Mucosa of descending colon (tissue), 3 donors: ENCODE measurements at regions not wholly inside any gene's neighbourhood (a gene's known extent, or its start where the extent isn't known, plus 50 kb on each side); places are given as distances from the start of the nearest gene placed in this dataset.

Experiments
- ATAC-seq: fragments of 200-7000 bp; cut with Tn5 transposase; one replicate; pipeline ENCODE4 v1.9.1; 2020; ENCODE audit warnings: mild to moderate bottlenecking, moderate library complexity
- DNase-seq, 3 donors: peaks; one replicate each; pipeline ENCODE4 v3.0.0-alpha.2; 2020
- H3K36me3 ChIP-seq: fragments of 200-600 bp; one replicate; pipeline ENCODE4 v1.8.0; 2021; ENCODE audit warnings: low read depth, mild to moderate bottlenecking
- H3K4me1 ChIP-seq: fragments of 200-600 bp; one replicate; pipeline ENCODE4 v1.8.0; 2021; ENCODE audit warnings: low read depth, mild to moderate bottlenecking
- H3K4me3 ChIP-seq: fragments of 200-600 bp; one replicate; pipeline ENCODE4 v1.8.0; 2021; ENCODE audit warnings: mild to moderate bottlenecking
- H3K9me3 ChIP-seq: fragments of 200-600 bp; one replicate; pipeline ENCODE4 v1.8.0; 2021; ENCODE audit warnings: mild to moderate bottlenecking
- intact Hi-C, 2 donors: fragments of 100-400 bp; cut with DNase I in 1 of 2; cut with micrococcal nuclease in 1 of 2; formaldehyde crosslinking; loops; one replicate each; pipeline versions ENCODE4 v1.11.0 to v1.11.1; 2022; cut with DNase I, micrococcal nuclease
- TF ChIP-seq, protein P1 (sequence below): fragments of 200-600 bp; IDR thresholded peaks from one replicate; pipeline ENCODE4 v1.8.0; 2022; ENCODE audit warnings: antibody characterized with exemption, mild to moderate bottlenecking
- donor health status: DM: no; HTN: no; CAD: no; lungs with moderate emphysema.
- donor health status: DM: no; HTN: no; CAD: no.
- donor health status: DM: no; HTN: yes; CAD: no.

DNA sequence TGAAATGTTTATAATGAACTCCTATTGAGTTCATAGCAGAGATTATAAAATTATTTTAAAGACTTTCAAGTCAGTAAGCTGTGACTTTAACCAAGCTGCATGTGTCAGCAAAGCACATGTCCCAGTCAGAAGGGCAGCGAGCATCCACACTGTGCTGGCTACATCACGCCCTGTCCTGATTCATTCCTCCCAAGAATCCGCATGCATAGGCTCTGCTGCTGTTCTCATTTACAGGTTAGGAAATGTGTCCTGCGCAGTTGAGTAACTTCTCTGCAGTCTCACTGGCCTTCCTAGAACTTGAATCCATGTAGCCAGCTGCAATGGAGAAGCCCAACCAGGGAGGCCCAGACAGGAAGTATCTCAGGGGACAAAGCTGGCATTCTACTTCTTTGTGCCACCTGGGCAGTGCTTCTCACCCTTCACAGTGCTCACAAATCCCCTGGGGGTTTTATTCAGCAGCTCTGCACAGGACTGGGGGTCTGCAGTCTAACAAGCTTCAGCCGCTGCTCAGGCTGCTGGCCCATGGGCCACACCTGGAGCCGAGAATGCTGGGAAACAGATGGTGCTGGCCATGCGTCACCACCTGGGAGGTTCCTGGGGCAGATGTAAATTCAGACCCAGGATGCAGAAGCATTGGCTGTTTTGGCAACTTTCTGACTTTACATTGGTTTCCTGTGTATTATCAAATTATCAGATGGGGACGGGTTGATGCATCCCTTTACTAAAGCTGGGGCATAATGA, 192.8 kb upstream of the GDF10 start:
- no peak for DNase-seq
- H3K4me1 ChIP-seq, result no peaks in the 10 kb centered on the region
- TF ChIP-seq, protein P1, sequence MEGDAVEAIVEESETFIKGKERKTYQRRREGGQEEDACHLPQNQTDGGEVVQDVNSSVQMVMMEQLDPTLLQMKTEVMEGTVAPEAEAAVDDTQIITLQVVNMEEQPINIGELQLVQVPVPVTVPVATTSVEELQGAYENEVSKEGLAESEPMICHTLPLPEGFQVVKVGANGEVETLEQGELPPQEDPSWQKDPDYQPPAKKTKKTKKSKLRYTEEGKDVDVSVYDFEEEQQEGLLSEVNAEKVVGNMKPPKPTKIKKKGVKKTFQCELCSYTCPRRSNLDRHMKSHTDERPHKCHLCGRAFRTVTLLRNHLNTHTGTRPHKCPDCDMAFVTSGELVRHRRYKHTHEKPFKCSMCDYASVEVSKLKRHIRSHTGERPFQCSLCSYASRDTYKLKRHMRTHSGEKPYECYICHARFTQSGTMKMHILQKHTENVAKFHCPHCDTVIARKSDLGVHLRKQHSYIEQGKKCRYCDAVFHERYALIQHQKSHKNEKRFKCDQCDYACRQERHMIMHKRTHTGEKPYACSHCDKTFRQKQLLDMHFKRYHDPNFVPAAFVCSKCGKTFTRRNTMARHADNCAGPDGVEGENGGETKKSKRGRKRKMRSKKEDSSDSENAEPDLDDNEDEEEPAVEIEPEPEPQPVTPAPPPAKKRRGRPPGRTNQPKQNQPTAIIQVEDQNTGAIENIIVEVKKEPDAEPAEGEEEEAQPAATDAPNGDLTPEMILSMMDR, result no peak
- no peaks in the 10 kb centered on the region for H3K36me3 ChIP-seq
- H3K4me3 ChIP-seq, result no peak overlapping the region
- no peak for ATAC-seq
- H3K9me3 ChIP-seq, result no peaks in the 10 kb centered on the region
- intact Hi-C loops, result no loop called here

DNA sequence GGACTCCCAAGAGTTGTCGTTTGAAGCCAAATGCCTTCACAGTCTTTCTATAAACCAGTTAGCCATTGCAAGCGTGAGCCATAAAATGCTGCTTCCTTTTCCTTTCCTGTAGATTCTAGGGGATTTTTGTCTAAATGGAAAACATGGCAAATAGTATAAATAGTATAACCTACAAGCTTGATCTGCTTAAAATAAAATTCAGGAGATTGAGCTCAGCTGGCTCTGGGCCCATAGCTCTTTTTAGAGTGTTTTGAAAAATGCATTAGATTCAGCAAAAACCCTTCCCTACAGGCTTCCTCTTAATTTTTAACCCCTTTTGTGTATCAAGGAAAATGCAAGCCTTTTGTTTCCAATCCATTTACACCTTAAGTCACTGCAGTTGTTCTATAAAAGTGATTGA, 190.1 kb upstream of the GDF10 start:
- DNase-seq (no peak), ATAC-seq (no peak)
- H3K36me3 ChIP-seq, result no peaks in the 10 kb centered on the region
- intact Hi-C loops, result no loop called here
- no peaks in the 10 kb centered on the region for H3K9me3 ChIP-seq
- TF ChIP-seq, protein P1, result no peak
- H3K4me3 ChIP-seq, result no peak overlapping the region
- H3K4me1 ChIP-seq, result no peaks in the 10 kb centered on the region

DNA sequence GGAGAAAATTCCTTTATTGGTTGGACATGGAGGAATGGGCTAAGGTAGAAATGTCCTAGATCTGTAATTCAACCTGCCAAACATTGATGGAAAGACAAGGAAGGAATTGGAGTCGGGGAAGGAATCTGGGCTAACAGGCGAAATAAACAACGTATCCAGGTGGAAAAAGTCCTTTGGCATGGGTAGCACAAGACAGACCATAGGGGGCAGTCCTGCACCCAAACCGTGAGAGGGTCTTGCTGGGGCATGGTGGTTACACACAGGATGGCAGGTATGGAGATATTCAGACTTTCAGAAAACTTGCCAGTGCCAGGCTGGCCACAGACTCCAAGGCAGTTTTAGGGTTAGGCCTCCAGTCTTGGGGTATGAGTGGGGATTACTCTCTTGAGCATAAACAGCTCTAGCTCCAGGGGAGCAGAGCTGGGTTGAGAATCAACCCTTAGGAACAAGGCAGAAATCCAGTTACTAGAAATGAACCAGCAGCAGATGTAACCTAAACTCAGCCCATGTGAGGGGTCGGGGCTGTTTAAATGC, 188.6 kb upstream of the GDF10 start:
- intact Hi-C loops, result no loop called here
- H3K4me3 ChIP-seq, result no peak overlapping the region
- ATAC-seq (no peak), DNase-seq (no peak)
- TF ChIP-seq, protein P1, result no peak
- H3K9me3 ChIP-seq, result no peaks in the 10 kb centered on the region
- H3K36me3 ChIP-seq, result no peaks in the 10 kb centered on the region
- no peaks in the 10 kb centered on the region for H3K4me1 ChIP-seq

DNA sequence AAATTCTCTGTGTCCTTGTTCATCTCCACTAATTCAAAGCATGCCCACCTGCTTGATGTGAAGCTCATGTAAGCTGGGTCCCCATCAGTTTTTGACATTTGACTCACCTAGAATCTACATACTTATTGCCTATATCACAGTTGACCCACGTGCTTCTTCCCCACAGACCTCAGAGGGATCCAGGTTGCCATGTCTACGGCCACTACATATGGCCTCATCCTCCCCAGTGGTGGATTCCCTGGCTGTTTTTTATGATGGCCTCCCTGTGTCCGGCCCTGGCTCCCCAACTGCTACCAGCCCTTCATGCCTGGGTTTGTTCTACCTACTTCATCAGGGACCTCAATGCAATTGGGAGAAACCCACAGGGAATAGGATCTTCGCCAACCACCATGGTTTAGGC, 187.4 kb upstream of the GDF10 start:
- TF ChIP-seq, protein P1, result no peak
- intact Hi-C loops, result no loop called here
- DNase-seq, result no peak
- Histone ChIP-seq H3K36me3 (no peaks in the 10 kb centered on the region), H3K9me3 (no peaks in the 10 kb centered on the region), H3K4me3 (no peak overlapping the region), H3K4me1 (no peaks in the 10 kb centered on the region)
- no peak for ATAC-seq

DNA sequence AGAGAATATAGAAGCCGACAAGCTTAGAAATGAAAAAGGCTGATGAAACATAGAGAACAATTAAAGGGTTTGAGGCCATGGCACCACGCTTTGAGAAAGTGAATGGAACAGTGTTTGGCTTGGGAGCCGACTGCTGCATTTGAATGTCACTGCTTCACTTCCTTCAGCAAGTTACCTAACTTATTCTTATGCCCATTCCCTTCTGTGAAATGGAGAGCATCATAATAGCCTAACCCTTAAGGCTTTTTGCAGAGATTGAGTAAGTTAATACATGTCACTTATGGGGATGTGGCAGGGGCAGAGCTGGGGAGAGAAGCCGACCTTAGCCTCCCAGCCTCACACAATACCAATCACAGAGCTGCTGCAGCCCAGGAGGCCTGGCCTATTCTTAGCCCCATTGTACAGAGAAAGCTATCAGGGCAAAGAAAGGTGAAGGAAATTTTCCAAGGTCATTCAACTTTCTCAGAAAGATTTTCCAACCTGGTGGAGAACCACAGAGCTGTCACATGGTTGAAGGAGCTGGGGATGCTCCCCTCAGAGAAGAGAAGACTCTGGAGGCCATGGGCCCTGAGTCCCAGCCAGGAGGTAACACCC, 186.0 kb upstream of the GDF10 start:
- ATAC-seq (no peak), DNase-seq (no peak)
- H3K36me3 ChIP-seq, result no peaks in the 10 kb centered on the region
- intact Hi-C loops, result no loop called here
- no peak overlapping the region for H3K4me3 ChIP-seq
- no peaks in the 10 kb centered on the region for H3K4me1 ChIP-seq
- TF ChIP-seq, protein P1, result no peak
- H3K9me3 ChIP-seq, result no peaks in the 10 kb centered on the region
